ENCODE measurements at regions not wholly inside any gene's neighbourhood (a gene's known extent, or its start where the extent isn't known, plus 50 kb on each side); places are given as distances from the start of the nearest gene placed in this dataset.

GRCh38 chr5:106368021-106368420, 1302.7 kb downstream of the EFNA5 start:
- TF ChIP-seq CTCF (conservative IDR thresholded peaks at IDR 0.05; ENCODE audit: low read length) (no peak), EZH2phosphoT487 (IDR thresholded peaks at IDR 0.05; ENCODE audit: borderline replicate concordance, low read depth, low read length) (no peak)
